CD4-positive, alpha-beta T cell treated with Interferon gamma for 1 hour (primary cell): ENCODE measurements at regions not wholly inside any gene's neighbourhood (a gene's known extent, or its start where the extent isn't known, plus 50 kb on each side); places are given as distances from the start of the nearest gene placed in this dataset.

Experiments used
- DNase-seq: peaks from one replicate; pipeline ENCODE4 v3.0.0-alpha.2; 2020

DNA sequence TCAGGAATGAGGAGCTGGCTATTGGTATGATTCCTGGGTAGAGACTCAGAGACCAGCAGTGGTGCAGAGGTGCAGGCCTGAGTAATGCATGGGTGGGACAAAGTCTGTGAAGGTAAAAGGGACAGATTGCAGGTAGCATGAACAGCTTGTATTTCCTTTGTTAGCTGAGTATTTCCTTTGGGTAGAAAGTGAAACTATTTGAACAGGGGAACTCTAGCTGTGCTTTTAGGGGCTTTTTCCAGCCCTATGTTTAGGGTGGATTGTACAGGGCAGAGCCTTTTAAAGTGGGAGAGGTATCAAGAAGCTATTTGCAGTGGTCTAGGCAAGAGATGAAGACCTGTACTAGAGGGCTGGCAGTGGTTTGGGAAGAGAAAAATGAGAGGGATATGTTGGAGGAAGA lies 739.9 kb downstream of the REEP3 start:
- DNase-seq: no peak

DNA sequence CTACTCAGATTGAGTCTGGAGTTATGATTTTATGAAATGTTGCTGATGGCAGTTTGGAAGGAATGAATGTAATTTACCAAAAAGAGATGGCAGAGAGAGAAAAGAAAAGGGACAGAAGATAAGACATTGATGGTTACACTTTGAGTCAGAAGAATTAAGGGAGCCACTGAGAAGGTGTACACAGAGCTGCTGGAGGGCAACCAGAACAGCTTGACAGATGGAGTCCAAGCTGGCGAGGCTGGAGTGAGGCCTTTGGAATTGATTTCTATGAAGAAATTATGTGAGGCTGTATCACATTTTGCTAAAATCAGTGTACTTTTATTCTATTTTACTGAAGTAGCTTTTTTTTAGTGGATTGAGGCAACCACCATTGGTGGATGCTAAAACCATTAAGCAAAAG lies 740.5 kb downstream of the REEP3 start:
- no peak for DNase-seq

DNA sequence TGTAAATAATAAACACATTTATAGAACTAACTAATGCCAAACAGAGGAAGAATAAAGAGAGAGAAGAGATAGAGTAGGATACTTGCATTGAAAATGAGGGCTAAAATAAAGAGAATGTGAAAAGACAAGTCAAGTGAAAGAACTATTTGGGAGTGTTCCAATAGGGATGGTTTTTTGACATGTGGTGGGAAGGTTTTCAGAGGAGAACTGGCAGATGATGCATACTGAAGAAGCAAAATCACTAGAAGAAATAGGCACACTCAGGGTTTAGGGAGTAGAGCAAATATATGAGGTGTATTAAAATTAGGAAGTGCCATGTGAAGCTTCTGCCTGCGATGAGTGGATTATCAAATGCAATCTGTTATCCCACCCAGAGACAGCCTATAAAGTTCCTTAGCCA lies 744.8 kb downstream of the REEP3 start:
- no peak for DNase-seq

DNA sequence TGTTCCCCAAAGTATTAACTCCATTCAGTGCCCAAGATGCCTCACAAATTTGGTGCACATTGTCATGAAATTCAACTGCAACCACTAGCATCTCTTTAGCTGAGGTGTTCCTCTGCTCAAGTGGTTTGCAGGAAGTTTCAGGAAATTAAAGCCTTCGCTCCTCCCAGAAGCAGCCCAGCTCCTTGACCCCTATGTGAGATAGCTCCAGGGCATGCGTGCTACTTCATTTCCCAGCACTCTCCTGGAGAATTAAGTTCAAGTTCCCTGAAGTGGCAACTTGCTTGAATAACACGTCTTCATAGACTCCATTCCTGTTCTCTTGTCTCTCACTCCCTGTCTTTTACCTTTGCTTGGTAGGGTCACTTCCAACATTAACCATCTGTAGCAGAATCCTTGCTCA lies 750.3 kb downstream of the REEP3 start:
- DNase-seq: no peak

DNA sequence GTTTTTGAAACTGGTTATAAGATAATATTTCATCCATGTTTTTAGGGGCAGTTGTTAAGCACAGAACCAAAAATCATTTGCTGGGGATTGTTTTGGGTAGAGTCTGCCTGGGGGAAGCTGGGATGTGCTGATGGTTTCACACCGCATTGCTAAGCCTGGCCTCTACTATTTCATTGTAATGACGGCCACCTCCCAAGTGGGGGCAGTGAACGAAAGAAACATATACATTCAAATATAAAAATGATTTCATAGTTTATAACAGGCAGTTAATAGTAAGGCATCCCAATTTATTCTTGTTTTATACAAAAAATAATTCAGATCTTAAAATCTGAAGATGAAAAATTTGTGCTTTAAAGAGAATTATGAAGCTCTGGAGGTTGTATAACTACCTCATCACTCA lies 750.8 kb downstream of the REEP3 start:
- DNase-seq: no peak

DNA sequence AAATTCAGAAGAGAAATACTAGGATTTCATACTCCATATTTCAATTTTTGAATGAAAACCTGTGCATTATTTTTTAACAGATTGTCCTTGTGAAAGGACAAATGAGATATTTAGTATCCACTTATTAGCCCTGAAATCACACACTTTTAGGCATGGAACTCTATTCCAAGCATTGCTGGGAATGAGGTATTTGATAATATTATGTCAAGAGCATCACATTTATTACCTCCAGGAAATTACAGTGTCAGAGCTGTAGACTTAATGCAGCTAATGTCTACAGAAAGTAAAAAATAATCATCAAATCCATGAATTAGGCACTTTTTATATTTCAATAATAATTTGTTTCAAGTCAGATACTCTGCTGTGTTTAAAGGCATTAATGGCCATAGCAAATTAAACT lies 753.8 kb downstream of the REEP3 start:
- DNase-seq: no peak

DNA sequence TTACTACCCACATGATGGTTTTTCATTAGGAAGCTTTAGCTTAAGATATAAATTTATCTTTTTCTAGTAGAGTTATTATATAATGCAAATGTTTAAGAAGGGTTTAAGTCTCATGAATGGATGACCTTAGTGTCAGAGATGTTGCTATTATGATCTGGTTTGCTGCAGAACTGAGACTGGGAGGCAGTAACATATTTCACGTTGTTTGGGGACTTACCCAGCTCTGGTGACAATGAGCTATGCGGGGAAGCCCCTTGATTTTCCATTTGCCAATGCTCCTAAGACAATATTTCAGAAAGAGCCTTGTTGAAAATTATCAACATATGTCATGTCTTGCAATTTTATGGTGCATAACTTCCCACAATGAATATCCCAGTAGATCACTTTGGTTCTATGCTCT lies 754.6 kb downstream of the REEP3 start:
- DNase-seq: no peak

DNA sequence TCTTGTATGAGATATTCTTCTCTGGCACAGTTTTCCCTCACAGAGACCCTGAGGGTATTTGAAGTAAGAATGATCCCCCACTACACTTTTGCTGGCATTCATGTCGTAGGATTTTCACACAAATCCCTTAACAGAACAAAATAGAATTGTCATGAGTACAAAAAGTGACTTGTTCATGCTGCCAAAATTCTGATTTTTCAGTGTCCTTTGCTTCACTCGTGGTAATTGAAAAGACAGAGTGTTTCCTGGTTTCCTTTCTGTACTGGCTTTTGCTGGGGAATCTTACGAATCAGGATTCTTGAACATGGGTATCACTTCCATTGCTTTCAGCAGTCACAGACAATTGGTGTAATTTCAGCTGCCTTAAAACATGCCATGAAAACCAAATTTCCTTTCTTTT lies 756.3 kb downstream of the REEP3 start:
- DNase-seq: no peak

DNA sequence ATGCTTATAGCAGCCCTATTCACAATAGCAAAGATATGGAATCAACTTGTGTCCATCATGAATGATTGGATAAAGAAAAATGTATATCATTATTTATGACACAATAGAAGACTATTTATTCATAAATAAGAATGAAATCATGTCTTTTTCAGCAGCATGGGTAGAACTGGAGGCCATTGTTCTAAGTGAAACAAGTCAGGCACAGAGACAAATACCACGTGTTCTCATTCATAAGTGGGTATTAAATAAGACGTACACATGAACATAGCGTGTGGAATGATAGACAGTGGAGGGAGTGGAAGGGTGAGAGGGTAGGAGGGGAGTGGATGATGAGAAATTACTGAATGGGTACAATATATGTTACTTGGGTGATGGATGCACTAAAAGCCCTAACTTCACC lies 762.4 kb downstream of the REEP3 start:
- no peak for DNase-seq

DNA sequence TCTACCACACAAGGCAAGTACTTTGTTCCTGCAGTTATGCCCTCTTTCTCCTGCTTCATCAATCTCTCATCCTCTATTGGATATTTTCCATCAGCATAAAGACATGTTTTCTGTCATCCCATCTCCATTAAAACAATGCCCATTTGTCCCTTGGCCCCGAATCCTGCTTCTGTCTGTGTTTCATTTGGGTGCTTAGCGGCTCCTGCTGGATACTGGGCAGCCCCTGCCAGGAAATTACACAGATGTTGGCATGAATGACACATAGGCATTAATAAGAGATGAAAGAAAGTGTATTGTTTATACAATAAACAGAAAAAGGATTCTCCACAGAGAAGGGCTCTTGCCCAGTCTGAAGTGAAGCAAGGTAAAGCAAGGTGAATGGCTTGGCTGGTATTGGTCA lies 765.3 kb downstream of the REEP3 start:
- DNase-seq: no peak

DNA sequence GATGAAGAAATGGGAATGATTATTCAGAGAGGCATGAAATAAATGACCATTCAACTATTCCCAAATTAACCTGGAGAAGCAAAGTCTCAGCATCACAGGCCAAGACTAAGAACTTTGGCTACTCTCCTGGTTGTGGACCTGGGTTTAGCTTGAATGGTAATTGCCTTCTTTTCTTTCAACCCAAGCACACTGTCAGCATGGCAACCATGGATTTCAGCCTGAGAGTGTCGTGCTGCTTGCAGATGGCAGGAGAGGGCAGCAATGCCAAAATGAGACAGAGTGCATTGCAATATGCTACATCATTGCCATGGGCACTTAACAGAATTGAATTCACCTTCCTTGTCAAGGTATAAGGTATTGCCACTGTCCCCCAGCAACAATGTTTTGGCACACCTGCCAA lies 767.2 kb downstream of the REEP3 start:
- DNase-seq: no peak

DNA sequence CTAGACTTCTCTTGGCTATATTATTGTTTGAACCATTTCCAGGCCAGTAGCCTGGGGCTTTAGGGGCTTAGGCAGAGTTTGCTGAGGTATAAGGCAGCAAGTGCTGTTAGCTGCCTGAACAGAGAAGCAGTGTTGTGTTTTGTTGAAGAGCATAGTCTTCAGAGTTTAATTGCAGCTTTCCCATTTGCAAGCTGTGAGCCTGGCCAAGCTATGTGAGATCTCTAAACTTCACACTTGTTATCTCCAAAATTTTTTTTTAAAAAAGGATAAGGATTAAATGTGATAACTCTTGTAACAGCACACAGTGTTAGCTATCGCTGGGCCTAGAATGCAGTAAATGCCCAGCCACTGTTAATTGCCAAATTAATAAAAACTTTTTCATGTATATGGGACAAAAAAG lies 782.4 kb downstream of the REEP3 start:
- no peak for DNase-seq

DNA sequence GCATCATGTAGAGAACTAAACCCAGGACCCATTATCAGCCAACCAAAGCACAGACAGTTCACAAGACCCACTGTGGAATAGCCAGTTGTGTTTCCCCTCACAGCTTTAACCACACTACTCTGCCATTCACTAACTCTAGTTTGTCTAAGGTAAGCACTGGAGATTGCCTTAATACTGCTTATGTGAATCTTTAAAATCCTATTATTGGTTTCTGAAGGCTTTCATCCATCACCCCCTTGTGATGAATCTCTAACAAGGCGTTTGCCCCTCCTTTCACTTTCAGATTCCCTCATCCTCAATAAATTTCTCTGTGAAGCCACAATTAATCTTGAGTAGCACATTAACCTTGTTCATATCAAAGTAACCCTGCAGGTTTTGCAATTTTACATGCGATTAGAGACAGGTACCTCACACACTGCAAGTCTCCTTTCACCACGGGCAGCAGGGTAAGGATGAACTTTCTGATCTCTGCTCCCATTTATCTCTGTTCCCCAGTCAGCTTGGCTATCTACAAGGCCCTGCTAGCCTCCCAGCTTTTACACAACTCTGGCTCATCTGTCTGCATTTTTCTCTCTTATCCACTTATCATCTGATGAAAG lies 785.6 kb downstream of the REEP3 start:
- no peak for DNase-seq

DNA sequence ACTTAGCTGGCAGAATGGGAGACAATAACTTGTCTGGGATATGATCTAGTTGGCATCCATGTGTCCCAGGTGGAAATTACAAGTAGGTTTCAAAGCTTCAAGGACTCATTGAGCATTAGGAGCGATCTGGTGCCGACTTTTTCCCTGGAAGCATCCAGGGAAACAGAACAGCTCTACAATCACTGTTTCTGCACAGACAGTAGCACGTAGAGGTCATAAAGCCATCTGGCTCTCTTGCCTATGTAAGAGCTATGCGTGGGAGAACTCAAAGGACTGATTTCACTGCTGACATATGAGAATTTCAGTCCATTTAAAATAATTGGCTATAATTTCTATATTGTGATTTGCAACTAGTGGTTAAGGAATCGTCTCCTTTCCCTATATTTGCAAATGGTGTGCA lies 791.7 kb downstream of the REEP3 start:
- no peak for DNase-seq

DNA sequence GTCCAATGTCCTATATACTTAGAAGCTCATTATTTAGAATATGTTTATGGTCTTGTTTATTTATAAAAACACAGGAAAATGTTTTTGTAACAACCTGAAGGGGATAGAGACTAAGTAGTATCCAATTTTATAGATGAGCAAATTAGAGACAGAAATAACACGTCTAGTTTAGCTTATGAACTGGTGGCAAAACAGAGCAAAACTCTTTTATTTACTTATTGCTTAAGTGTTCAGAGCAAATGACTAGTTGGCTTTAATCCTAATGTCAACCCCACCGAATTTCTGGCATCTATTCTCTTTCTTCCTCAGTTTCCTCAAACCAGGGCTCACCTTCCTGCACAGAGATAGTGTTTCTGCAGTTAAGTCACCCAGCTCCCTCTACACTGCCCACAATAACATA lies 792.8 kb downstream of the REEP3 start:
- no peak for DNase-seq

DNA sequence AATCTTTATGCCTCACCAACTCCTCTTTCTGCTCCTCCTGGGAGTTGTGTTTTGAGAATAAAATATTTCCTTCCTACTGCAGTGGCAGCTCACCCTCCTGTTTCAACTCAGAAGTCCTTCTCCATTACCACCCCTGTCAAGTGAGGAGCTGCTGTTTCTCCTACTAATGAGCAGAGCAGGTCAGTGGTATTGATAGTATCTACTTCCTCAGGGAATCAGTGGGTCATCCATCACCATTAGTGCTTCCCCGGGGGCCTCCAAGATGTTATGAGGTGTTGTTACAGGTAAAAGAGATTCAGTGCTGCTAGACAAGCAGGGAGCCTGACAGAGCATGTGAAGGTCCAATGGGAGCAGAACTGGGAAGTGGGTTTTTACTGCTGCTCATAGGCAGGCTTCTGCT lies 795.2 kb downstream of the REEP3 start:
- no peak for DNase-seq

DNA sequence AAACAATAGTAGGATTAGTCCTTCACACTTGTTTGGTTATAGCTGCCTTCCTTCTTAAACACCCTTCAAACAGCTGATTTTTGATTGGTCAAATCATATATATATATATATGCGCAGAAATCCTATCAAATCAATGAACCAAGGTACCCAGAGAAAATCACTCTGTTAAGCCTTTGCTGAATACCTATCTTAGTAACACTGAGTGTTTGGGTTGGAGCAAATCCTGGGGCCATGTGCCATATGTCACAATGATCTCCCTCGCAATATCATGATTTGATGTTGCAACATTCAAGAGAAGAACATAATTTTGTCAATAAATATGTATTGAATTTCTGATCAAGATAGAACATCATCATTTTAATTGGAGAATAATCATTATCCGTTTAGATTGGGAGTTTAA lies 795.6 kb downstream of the REEP3 start:
- DNase-seq: no peak

DNA sequence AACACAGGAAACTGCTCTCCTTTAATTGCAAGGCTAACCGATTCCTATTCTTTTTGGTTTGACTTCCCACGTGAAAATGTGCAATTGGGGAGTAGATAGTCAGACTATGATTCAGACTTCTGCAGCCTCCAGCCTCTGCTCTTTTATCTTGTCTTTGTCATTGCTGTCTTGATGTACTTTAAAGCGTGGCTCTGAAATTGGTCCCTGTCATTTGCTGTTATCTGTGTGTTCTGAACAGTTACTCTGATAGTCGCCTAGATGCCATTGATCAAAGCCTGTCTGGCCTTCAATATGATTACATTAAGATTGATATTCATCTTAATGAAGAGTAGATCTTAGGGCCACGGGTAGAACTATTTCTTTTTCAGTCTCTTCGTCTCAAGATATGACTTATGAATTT lies 799.2 kb downstream of the REEP3 start:
- no peak for DNase-seq

DNA sequence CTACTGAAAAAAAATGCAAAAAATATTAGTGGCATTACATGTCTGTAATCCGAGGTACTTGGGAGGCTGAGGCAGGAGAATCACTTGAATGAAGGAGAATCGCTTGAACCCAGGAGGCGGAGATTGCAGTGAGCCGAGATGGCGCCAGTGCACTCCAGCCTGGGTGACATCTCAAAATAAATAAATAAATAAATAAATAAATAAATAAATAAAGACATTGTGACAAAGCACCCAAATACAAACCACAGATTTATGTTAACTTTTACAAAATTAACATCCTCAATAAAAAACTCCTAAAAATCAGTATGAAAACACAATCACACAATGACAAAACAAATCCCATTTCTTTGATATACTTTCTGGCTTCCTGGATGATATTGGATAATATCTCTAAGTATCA lies 808.3 kb downstream of the REEP3 start:
- DNase-seq: no peak

DNA sequence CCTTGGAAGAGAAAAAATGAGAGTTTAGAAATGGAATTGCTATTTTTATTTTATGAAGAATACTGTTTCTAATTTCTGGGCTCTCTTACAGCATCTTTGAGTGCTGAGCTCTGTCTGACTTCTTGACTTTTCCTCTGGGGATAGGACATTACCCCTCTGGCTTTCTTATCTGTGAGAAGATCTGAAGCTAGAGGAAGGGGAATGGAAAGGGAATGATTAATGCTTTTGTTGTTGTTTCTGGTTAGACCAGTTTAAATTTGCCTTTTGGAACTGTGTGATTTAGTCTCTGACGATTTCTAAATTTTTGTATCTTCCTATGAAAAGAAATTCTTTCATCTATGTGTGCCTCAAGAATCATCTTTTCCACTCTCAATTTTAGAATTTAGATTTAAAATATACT lies 811.4 kb downstream of the REEP3 start:
- no peak for DNase-seq

DNA sequence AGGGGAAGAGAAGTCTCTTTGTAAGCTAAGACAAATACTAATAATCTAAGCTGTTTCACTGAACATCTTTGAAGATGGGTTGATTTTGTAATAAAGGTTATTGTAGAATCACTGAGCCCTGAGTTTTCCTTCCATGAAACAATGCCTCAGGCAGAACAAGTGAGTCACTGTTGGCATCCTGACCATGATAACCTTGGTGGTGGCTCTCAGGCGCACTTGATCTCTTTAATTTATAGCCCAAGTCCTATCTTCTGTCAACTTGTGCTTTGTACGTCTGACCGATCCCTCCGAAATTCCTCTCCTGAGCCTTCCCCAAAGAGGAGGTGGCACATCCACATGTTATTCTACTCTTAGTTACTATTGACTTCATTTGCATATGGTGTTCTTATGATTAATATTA lies 812.9 kb downstream of the REEP3 start:
- DNase-seq: no peak

DNA sequence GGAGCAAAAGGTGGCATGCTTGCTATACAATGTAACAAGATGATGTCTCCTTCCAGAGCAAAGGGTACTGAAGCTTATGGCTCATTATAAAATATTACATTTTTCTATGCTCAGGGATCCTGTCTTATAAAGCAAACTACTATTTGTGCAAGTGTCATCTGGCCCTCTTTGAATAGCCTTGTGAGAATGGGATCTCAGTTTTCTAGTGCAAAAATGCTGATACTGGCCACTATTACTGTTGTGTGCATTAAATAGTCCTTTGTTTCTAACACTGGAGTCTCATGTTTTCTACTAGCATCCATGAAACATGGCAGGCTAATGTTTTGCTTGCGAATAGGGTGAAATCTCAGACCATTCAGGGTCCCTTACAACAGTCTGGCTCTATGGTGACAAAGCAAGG lies 823.0 kb downstream of the REEP3 start:
- no peak for DNase-seq

DNA sequence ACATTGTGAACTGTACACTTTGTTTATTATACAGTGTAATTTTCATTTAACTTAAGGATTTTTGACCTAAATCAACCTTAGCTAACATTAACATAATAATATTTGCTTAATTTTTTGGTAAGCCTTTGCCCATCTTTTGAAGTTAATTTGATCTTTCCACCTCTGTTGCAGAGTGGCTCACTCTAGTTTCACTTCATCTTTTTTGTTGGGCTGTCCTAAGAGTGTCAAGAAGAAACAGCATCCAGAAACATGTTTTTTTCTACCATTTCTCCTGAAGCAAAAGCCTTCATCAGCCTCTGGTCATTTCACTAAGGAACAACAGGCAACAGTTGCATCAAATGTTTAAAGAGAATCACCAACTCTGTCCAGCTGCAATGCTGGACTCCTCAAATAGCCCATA lies 824.7 kb downstream of the REEP3 start:
- no peak for DNase-seq

DNA sequence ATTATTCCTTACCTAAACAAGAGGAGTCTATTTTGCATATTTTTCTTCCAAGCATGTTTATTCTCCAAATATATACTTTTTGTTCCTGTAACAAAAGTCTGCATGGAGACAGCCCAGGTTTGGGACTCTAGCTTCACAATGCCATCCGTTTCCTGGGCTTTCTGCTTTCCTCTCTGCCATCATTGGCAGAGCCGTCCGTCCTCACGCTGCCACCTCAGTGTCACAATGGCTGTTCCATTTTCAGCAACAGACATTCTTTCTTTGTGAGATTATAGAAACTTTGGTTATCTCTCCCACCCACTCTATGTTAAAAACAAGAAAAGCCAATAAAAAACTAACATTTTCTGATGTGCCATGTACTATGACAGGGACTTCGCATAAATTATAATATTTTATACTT lies 825.2 kb downstream of the REEP3 start:
- no peak for DNase-seq

DNA sequence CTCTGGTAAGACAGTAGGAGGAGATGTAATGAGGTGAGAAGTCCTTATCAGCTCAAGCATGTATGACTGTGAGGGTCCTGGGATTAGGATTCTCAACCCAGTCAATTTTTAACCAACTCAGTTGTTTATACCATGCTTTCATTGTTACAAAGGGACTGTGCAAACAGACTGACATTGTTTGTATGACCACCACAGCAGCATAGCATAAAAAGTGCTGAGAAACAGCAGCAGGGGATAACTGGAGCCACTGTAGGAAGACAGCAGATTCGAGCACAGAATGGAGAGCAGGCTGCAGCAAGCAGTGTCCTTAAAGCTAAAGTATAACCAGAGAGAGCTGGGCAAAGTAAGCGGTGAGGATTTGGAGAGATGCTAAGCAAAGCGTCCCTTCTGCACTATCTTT lies 829.5 kb downstream of the REEP3 start:
- DNase-seq: no peak

DNA sequence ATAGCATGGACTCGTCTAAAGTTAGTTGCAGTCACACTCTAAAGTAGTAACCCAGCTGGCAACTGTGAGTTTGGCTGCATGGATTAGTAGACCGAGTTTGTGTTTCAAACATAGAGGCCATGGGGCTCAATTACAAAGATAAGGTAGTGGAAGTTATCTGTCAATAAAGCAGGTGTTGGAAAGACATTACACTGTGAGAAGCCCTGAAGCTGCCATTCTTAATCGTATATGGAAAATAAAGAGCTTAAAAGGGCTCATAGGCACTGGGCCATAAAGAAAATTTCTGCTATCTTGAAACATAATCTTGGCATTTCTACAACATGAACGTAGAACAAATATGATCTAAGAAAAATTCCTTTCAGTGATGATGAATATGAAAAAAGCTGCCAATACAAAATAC lies 837.7 kb downstream of the REEP3 start:
- DNase-seq: no peak
